ENCODE measurements at regions not wholly inside any gene's neighbourhood (a gene's known extent, or its start where the extent isn't known, plus 50 kb on each side); places are given as distances from the start of the nearest gene placed in this dataset.

DNA sequence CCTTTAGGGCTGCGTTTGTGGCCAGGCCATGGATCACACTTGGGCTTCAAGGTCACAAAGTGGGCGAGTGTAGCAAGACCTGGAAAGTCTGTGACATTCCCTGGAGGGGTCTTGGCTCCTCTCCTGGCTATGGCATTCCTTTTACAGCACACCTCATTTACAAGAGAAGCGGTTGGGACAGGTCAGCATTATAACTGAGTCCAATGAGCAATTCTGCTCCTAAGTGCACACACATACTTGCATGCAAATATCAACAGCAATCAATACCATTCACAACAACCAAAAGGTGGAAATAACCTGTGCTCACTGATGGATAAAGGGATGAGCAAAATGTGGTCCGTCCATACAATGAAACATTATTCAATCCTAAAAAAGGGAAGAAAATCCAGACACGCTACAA lies 298.2 kb downstream of the CTTN start:
- Histone ChIP-seq H3K36me3 (no peaks in the 10 kb centered on the region), H3K27me3 (replicated peaks) (no peaks in the 10 kb centered on the region), H3K4me3 (no peak overlapping the region), H3K4me1 (replicated peaks) (no peaks in the 10 kb centered on the region), H3K9me3 (replicated peaks) (peaks cover 81% of the 10 kb centered on the region), H3K27ac (no peak overlapping the region)
- DNase-seq (ENCODE audit: low read depth in 1 of 2, low spot score in 2 of 2): no peak

DNA sequence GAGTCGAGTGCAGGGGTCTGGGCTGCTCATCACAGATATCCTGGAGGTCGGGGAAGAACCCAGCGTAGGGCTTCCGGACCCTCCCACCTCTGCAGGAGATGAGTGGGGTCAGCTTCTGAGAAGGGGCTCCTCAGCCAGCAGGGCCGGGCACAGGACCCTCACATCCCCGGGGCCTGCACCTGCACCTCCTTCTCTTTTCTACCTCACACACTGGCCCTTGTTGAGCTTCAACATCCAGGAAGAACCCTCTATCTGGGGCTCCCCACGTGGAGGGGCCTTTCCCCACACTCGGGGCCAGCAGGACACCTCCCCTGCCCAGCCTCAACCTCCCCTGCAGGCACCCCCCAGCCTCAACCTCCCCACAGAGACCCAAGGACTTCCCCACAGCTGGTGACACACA lies 299.4 kb downstream of the CTTN start:
- Histone ChIP-seq H3K4me1 (replicated peaks) (0 out of 2 replicates have a peak, but pooled peaks cover 3% of the 10 kb centered on the region), H3K27me3 (replicated peaks) (no peaks in the 10 kb centered on the region), H3K9me3 (replicated peaks) (peaks cover 88% of the 10 kb centered on the region), H3K36me3 (no peaks in the 10 kb centered on the region), H3K27ac (no peak overlapping the region), H3K4me3 (no peak overlapping the region)
- no peak for DNase-seq (ENCODE audit: low read depth in 1 of 2, low spot score in 2 of 2)

DNA sequence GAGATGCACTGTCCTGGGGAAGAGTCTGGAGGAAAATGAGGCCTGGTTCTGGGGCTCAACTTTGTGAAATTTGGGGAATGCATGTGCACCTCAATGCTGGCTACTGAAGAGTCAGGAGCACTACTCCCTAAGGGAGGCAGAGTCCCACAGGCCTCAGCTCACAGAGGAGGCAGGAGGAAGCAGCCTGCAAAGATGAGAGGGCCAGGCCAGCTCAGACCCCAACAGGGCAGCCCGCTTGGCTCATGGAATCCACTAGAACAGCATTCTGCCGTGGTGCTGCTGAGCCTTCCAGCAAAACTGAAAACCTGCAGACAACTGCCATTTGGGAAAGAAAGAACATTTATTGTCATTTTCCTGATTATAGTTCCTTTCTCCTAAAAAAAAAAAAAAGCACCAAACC lies 300.5 kb downstream of the CTTN start:
- H3K4me3 ChIP-seq: no peak overlapping the region
- no peak overlapping the region for H3K27ac ChIP-seq
- H3K4me1 ChIP-seq (replicated peaks): 0 out of 2 replicates have a peak, but pooled peaks cover 3% of the 10 kb centered on the region
- no peaks in the 10 kb centered on the region for H3K36me3 ChIP-seq
- peaks cover 89% of the 10 kb centered on the region for H3K9me3 ChIP-seq (replicated peaks)
- no peaks in the 10 kb centered on the region for H3K27me3 ChIP-seq (replicated peaks)
- DNase-seq (ENCODE audit: low read depth in 1 of 2, low spot score in 2 of 2): no peak

DNA sequence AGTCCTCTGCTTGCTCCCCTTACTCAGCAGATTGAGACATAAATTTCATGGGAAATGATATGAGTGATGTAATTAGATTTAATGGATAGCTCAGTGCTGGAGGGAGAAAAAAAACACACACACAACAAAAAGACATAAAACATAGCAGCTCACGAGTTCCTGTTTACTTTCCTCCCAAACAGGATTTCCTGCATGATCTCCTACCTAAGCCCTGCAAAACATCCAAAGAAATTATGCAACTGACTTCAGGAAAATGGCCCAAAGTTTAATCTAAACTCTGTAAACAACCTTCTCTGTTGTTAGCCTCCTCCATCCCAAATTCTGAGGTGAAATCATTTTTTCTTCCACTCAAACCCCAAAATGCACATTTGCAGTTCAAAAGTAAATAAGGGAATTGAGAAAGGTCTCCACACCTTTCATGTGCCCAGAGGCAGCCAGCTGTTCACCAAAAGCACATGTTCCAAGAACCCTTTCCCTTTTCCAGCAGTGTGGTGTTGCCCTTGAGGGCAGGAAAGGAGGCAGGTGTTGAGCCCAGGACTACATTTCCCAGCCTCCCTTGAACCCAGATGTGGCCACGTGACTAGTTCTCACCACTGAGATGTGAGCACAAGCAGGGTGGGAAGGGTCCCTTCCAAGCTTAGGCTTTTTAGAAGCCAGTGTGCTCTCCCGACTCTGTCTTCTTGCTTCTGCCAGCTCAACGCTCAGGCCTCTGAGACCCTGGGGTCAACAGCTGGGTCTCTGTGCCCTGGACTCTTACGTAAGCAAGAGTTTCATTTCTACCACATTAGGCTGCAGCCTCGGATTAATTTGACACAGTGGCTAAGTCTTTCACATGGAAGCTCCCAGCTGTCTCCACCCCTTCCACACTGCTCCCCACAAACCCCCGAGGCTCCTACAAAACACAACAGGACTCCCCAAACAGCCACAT lies 301.2 kb downstream of the CTTN start:
- Histone ChIP-seq H3K27ac (no peak overlapping the region), H3K4me1 (replicated peaks) (0 out of 2 replicates have a peak, but pooled peaks cover 3% of the 10 kb centered on the region), H3K36me3 (no peaks in the 10 kb centered on the region), H3K27me3 (replicated peaks) (no peaks in the 10 kb centered on the region), H3K4me3 (no peak overlapping the region), H3K9me3 (replicated peaks) (peaks cover 89% of the 10 kb centered on the region)
- DNase-seq (ENCODE audit: low read depth in 1 of 2, low spot score in 2 of 2): no peak

DNA sequence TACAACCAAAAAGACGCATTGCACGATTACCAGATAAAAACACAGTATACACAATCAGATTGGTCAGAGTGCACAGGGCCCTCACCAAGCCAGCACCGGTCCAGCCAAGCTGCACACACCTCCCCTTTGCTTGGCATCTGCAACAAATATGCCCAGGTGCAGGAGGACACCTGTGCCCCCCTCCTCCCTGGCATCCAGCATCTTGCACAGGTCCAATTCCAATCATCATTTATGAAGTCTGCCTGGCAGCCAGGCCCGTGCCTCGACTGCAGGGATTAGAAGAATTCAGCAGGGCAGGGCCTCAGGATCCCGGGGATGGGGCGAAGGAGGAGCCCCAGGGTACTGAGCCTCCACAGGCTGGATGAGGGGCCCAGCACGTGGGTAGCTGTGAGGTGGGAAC lies 302.1 kb downstream of the CTTN start:
- H3K4me1 ChIP-seq (replicated peaks): 0 out of 2 replicates have a peak, but pooled peaks cover 3% of the 10 kb centered on the region
- H3K4me3 ChIP-seq: no peak overlapping the region
- no peak for DNase-seq (ENCODE audit: low read depth in 1 of 2, low spot score in 2 of 2)
- no peaks in the 10 kb centered on the region for H3K36me3 ChIP-seq
- no peaks in the 10 kb centered on the region for H3K27me3 ChIP-seq (replicated peaks)
- H3K27ac ChIP-seq: no peak overlapping the region
- H3K9me3 ChIP-seq (replicated peaks): peaks cover 94% of the 10 kb centered on the region

DNA sequence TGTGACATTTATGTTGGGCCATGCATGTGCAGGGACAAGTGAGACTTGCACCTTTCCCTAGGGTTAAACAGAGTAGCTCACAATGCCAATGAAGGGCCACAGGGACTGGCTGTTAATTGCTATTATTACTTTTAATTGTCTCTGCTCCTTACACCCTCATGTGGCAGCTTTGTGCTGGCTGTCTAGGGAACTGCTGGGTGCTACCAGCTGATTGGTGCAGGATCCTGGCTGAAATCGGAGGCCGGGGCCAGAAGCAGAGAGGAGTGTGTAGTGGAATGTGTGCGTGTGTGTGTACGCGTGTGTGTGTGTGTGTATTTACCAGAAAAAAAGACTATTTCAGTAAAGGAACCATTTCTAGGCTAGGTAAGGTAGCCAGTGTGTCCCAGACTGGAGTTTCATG lies 302.5 kb downstream of the CTTN start:
- no peaks in the 10 kb centered on the region for H3K27me3 ChIP-seq (replicated peaks)
- no peak overlapping the region for H3K27ac ChIP-seq
- no peak for DNase-seq (ENCODE audit: low read depth in 1 of 2, low spot score in 2 of 2)
- H3K36me3 ChIP-seq: no peaks in the 10 kb centered on the region
- 0 out of 2 replicates have a peak, but pooled peaks cover 3% of the 10 kb centered on the region for H3K4me1 ChIP-seq (replicated peaks)
- H3K9me3 ChIP-seq (replicated peaks): peaks cover 92% of the 10 kb centered on the region
- no peak overlapping the region for H3K4me3 ChIP-seq

GRCh38 chr11:70702040-70702648 lies 303.8 kb downstream of the CTTN start:
- Histone ChIP-seq H3K27me3 (replicated peaks) (no peaks in the 10 kb centered on the region), H3K36me3 (no peaks in the 10 kb centered on the region), H3K4me1 (replicated peaks) (0 out of 2 replicates have a peak, but pooled peaks cover 3% of the 10 kb centered on the region), H3K9me3 (replicated peaks) (peaks cover 91% of the 10 kb centered on the region), H3K27ac (no peak overlapping the region), H3K4me3 (no peak overlapping the region)
- DNase-seq (ENCODE audit: low read depth in 1 of 2, low spot score in 2 of 2): no peak

DNA sequence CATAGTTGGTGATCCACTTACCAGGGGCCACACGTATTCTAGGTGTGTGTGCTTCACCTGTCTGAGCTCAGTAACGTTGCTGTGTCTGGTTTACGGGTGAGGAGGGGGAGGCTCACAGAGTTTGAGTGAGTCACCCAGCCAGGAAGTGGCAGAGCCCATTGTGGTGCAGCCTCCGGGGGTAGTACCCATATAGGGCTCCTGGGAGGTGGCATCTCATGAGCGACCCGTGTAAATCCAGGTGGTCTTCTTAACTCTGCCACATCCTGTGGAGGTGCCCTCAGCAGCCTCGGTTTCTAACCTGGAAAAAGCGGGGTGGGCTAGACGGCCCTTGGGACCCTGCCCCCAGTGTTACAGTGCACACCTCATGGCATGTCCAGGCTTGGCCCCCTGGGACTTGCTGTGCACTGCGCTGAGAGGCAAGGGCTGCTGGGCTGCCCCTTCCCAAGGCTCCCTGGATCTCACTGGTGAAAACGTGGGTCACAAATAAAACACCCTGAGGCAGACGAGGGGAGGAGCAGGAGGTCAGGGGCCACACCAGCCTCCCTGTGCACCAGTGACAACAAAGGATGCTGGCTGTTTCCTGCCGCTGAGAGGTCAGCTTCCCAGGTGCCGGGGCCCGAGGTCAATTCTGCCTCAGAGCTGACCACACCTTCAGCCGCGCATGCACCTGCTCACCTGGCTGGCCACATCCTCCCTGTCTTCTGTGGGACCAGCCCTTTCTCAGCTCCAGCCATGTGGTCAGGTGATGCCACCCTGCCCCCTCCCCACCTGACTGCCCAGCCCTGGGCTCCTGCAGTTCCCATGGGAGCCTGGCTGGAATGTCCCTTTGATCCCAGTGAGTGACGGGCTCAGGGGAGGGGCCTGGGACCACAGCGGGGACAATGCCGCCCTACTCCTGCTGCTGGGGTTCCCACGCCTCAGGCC lies 305.1 kb downstream of the CTTN start:
- Histone ChIP-seq H3K9me3 (replicated peaks) (peaks cover 89% of the 10 kb centered on the region), H3K4me1 (replicated peaks) (0 out of 2 replicates have a peak, but pooled peaks cover 3% of the 10 kb centered on the region), H3K36me3 (no peaks in the 10 kb centered on the region), H3K4me3 (no peak overlapping the region), H3K27ac (no peak overlapping the region), H3K27me3 (replicated peaks) (no peaks in the 10 kb centered on the region)
- no peak for DNase-seq (ENCODE audit: low read depth in 1 of 2, low spot score in 2 of 2)

GRCh38 chr11:70705097-70705496 lies 306.8 kb downstream of the CTTN start:
- Histone ChIP-seq H3K27me3 (replicated peaks) (no peaks in the 10 kb centered on the region), H3K27ac (no peak overlapping the region), H3K36me3 (no peaks in the 10 kb centered on the region), H3K9me3 (replicated peaks) (peaks cover 88% of the 10 kb centered on the region), H3K4me1 (replicated peaks) (peaks cover 8% of the 10 kb centered on the region), H3K4me3 (no peak overlapping the region)
- no peak for DNase-seq (ENCODE audit: low read depth in 1 of 2, low spot score in 2 of 2)

GRCh38 chr11:70705930-70706329 lies 307.6 kb downstream of the CTTN start:
- H3K27ac ChIP-seq: no peak overlapping the region
- no peaks in the 10 kb centered on the region for H3K36me3 ChIP-seq
- peaks cover 8% of the 10 kb centered on the region for H3K4me1 ChIP-seq (replicated peaks)
- H3K27me3 ChIP-seq (replicated peaks): no peaks in the 10 kb centered on the region
- no peak overlapping the region for H3K4me3 ChIP-seq
- no peak for DNase-seq (ENCODE audit: low read depth in 1 of 2, low spot score in 2 of 2)
- peaks cover 87% of the 10 kb centered on the region for H3K9me3 ChIP-seq (replicated peaks)

- H3K9me3 ChIP-seq (replicated peaks): peaks cover 88% of the 10 kb centered on the region
- no peaks in the 10 kb centered on the region for H3K27me3 ChIP-seq (replicated peaks)
- no peak overlapping the region for H3K27ac ChIP-seq
- H3K4me1 ChIP-seq (replicated peaks): peaks cover 5% of the 10 kb centered on the region
- no peak overlapping the region for H3K4me3 ChIP-seq
- no peaks in the 10 kb centered on the region for H3K36me3 ChIP-seq
- no peak for DNase-seq (ENCODE audit: low read depth in 1 of 2, low spot score in 2 of 2)
Observed at GRCh38 chr11:70707821-70708220, 309.5 kb downstream of the CTTN start.

DNA sequence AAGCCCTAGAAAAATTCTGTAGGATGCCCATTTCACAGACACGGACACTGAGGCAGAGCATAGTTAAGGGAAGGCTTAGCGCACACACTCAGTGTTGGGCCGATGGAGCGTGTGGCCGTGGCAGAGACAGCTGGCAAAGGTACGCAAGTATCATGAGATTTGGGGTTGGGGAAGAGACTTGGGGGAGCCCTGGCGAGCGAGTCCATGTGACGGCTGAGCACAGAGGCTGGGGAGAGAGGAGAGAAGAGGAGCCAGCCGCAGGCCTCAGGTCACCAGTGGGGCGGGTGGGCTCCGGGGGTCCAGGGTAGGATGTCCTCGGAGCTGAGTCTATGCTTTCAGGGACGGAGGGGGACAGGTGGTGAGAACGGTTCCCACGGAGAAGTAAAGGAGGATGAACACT lies 311.3 kb downstream of the CTTN start:
- Histone ChIP-seq H3K27me3 (replicated peaks) (no peaks in the 10 kb centered on the region), H3K4me3 (no peak overlapping the region), H3K4me1 (replicated peaks) (peaks cover 5% of the 10 kb centered on the region), H3K27ac (no peak overlapping the region), H3K36me3 (no peaks in the 10 kb centered on the region), H3K9me3 (replicated peaks) (peaks cover 88% of the 10 kb centered on the region)
- DNase-seq (ENCODE audit: low read depth in 1 of 2, low spot score in 2 of 2): no peak

GRCh38 chr11:70710192-70710591 lies 311.9 kb downstream of the CTTN start:
- Histone ChIP-seq H3K4me3 (no peak overlapping the region), H3K4me1 (replicated peaks) (peaks cover 5% of the 10 kb centered on the region), H3K9me3 (replicated peaks) (peaks cover 87% of the 10 kb centered on the region), H3K27me3 (replicated peaks) (no peaks in the 10 kb centered on the region), H3K27ac (no peak overlapping the region), H3K36me3 (no peaks in the 10 kb centered on the region)
- no peak for DNase-seq (ENCODE audit: low read depth in 1 of 2, low spot score in 2 of 2)

All from SJSA1 (cell line).